GM12801 (cell line): ENCODE measurements at regions not wholly inside any gene's neighbourhood (a gene's known extent, or its start where the extent isn't known, plus 50 kb on each side); places are given as distances from the start of the nearest gene placed in this dataset.

Experiments used
- TF ChIP-seq, protein P1 (sequence below): IDR thresholded peaks from one replicate; pipeline ENCODE4 v1.5.1; 2011; ENCODE audit warnings: control low read depth; ENCODE audit not compliant: insufficient read length; ENCODE audit errors: extremely low read depth

DNA sequence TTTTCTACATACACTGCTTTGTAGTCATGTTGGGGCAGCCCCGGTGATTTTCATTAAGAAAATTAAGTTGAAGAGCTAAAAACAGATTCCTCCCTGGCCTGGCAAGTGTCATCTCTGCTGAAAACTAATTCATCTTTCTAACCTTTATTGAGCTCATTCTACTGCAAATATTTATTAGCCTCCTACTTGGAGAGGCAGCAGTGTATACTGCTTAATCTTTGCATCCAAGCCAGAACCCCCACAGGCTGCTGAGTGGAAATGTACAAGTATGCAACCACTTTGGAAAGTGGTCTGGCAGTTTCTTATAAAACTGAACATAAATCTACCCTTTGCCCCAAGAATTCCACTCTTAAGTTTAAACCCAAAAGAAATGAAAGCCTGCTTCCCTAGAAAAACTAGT, 223.4 kb downstream of the DRD1 start:
- TF ChIP-seq, protein P1, sequence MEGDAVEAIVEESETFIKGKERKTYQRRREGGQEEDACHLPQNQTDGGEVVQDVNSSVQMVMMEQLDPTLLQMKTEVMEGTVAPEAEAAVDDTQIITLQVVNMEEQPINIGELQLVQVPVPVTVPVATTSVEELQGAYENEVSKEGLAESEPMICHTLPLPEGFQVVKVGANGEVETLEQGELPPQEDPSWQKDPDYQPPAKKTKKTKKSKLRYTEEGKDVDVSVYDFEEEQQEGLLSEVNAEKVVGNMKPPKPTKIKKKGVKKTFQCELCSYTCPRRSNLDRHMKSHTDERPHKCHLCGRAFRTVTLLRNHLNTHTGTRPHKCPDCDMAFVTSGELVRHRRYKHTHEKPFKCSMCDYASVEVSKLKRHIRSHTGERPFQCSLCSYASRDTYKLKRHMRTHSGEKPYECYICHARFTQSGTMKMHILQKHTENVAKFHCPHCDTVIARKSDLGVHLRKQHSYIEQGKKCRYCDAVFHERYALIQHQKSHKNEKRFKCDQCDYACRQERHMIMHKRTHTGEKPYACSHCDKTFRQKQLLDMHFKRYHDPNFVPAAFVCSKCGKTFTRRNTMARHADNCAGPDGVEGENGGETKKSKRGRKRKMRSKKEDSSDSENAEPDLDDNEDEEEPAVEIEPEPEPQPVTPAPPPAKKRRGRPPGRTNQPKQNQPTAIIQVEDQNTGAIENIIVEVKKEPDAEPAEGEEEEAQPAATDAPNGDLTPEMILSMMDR, result no peak

DNA sequence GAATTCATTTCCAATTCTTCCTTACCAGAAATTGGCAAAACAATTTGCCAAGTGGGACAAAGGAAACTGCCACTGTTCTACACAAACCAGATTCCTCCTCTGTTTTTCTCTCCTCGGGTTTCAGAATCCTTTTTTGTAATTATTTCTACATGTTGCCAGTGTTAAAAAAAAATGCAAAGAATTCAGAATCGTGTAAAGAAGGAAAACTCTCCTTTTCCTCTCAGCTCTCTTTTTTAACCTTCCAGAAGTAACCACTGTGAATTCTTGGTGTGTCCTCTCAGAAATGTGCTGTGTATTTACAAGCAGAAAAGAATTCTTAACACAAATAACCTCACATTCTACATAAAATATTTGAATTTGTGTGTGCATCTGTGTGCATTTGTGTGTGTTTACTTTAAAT, 224.6 kb downstream of the DRD1 start:
- TF ChIP-seq, protein P1, result no peak

DNA sequence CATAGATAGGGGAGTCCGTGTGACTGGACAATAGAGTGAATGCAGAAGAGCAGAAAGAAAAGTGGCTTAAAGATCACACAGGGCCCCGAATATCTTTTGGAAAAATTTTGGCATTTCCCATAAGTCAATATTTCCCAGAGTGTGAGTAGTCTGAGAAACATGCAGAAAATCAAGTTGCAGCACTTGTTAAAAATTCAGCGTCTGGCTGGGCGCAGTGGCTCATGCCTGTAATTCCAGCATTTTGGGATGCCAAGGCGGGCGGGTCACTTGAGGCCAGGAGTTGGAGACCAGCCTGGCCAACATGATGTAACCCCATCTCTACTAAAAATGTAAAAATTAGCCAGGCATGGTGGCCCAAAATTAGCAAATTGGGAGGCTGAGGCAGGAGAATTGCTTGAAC, 227.0 kb downstream of the DRD1 start:
- TF ChIP-seq, protein P1, result no peak

DNA sequence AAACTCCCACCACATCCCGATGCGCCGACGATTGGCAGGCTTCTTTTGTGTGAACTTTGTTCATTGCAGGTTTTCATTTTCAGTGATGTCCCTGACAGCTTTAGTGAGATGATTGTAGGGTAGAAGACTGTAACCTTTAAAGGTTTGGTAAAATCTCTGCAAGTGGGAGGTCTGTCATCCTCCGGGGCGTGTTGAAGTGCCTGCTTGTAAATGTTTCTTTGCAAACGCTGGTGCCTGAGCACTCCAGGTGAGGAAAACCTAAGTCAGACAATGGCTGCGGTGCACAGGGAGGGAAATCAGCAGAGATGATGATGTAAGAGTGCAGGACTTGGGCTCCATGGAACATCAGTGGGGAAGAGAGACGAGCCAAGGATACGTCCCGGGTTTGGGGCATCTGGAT, 228.1 kb downstream of the DRD1 start:
- TF ChIP-seq, protein P1, result no peak

DNA sequence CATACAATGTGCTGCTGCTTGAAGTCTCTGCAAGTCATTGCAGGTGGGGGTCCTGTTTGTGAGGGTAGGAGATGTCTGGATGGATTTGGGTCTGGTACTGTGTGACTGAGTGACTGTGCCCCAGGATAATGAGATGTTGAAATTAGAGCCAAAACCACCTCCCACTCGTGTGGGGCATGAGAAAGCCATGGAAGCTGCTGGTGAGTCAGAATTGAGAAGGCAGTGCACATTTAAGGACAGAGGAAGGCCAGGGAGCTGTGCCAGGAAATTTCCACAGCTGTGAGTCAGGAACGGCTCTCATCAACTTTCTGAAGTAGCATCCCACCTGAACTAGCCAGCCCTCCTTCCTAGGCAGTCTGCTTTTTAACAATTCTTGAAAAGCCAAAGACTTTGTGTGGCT, 229.8 kb downstream of the DRD1 start:
- TF ChIP-seq, protein P1, result no peak

DNA sequence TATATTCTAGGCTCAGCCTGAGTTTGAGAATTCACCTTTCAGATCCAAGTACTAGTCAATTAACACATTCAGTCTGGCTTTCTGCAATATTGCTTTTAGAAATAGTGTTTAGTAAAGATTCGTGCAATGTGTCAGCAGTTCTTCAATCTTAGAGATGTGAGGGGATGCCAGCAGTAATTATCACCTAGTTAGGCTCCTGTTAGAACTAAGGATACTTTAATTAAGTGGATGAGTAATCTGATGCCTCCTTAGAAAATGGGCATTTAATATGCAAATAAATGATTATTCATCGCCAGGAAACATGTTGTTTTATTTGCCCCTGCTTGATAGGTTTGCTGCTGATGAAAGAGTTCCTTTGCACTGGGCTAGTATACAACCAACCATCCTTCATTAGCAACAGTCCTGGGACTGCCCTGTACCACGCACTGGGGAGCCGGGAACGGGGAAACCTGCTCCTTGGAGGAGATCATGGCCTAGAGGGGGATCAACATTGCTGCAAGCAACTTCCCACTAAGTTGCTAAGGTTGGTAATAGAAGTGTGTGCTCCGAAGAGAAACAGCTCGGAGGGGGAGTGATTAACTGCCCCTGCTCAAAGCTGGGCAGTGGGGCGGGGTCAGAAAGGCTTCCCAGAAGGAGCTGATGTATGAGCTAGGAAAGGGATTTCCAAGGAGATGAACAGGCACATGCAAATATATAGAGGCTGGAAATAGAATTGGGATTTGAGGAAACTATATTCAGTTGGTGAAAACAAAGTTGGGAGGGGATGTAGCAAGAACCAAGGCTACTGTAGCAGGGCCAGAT, 231.8 kb downstream of the DRD1 start:
- TF ChIP-seq, protein P1, result no peak

DNA sequence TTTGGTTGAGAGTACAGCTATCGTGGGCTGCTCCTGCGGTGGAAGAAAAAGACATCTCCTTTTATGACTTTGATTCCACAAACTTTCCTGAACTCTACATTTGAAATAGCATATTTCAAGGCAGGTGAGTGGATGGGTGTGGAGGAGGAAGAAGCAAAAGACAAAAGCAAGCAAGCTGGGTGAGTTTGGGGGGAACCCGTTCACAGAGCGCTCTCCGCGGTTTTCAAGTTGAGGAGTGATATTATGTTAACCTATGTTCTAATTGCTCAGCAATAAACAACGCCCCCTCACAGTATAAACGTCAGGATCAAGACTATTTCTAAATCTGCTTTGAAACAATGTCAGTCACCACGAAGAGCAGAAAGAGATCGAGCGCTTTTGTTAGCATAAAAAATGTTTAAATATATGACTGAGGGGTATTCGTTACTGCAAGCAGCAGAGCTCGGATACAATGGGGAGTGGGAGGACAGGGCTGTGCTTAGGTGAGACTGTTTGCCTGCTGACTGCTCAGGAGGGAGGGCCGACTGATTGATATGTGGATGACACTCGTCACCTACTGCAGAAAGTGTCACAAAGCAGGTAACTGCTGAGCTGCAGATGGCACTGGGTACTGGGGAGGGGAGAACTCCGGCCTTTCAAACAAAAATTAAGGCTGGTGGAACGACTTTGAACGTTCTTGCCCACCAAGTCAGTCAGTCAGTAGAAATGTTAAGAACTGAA, 236.5 kb downstream of the DRD1 start:
- TF ChIP-seq, protein P1, result no peak
